HEK293 (cell line): ENCODE measurements at regions not wholly inside any gene's neighbourhood (a gene's known extent, or its start where the extent isn't known, plus 50 kb on each side); places are given as distances from the start of the nearest gene placed in this dataset.

ENCODE experiments used
- BCL11B ChIP-seq: fragments of 450-650 bp; formaldehyde crosslinking; IDR thresholded peaks from 2 replicates; pipeline ENCODE4 v1.5.1; 2016; ENCODE audit warnings: low read depth, missing biosample characterization, missing genetic modification characterization
- CTCF ChIP-seq: fragments of 450-650 bp; formaldehyde crosslinking; IDR thresholded peaks from 2 replicates; pipeline ENCODE4 v1.5.1; 2016; ENCODE audit warnings: missing biosample characterization, missing genetic modification characterization
- REPIN1 ChIP-seq: fragments of 450-650 bp; formaldehyde crosslinking; IDR thresholded peaks from 2 replicates; pipeline ENCODE4 v1.5.1; 2017; ENCODE audit warnings: missing biosample characterization, missing genetic modification characterization, low read depth
- ZNF140 ChIP-seq: fragments of 450-650 bp; formaldehyde crosslinking; IDR thresholded peaks from 2 replicates; pipeline ENCODE4 v1.5.1; 2016; ENCODE audit warnings: missing biosample characterization, missing genetic modification characterization
- ZNF830 ChIP-seq: fragments of 450-650 bp; IDR thresholded peaks from 2 replicates; pipeline ENCODE4 v1.5.0; 2018; ENCODE audit warnings: missing biosample characterization, missing genetic modification characterization, low read depth, mild to moderate bottlenecking, moderate library complexity

GRCh38 chr14:75334549-75335051 lies 56.0 kb downstream of the FOS start:
- TF ChIP-seq REPIN1 (tag by site-specific recombination) (no peak), BCL11B (tag by site-specific recombination) (no peak), ZNF830 (no peak), CTCF (tag by site-specific recombination) (no peak), ZNF140 (tag by site-specific recombination) (no peak)
